ENCODE measurements at regions not wholly inside any gene's neighbourhood (a gene's known extent, or its start where the extent isn't known, plus 50 kb on each side); places are given as distances from the start of the nearest gene placed in this dataset.
"Not testable (repeated sequence)": the region's sequence is repeated elsewhere in the genome, so short reads cannot be mapped to it uniquely, and the experiment has no call there.

GRCh38 chr16:27600381-27600780 is 50.4 kb downstream of the KATNIP start:
- no peak for DNase-seq (ENCODE audit: low spot score)

GRCh38 chr16:27602103-27602502 is 52.2 kb downstream of the KATNIP start:
- no peak for DNase-seq (ENCODE audit: low spot score)

GRCh38 chr16:27605500-27606106 is 55.7 kb downstream of the KATNIP start:
- DNase-seq (ENCODE audit: low spot score), result peak; percentile 67

GRCh38 chr16:27611340-27611739 is 61.4 kb downstream of the KATNIP start:
- no peak for DNase-seq (ENCODE audit: low spot score)

- no peak for DNase-seq (ENCODE audit: low spot score)
Measured at GRCh38 chr16:27613238-27613791, 63.4 kb downstream of the KATNIP start.

- no peak for DNase-seq (ENCODE audit: low spot score)
Measured at GRCh38 chr16:27617665-27618064, 67.7 kb downstream of the KATNIP start.

- DNase-seq (ENCODE audit: low spot score), result no peak
Measured at GRCh38 chr16:27618165-27618564, 68.2 kb downstream of the KATNIP start.

- DNase-seq (ENCODE audit: low spot score), result no peak
Measured at GRCh38 chr16:27618606-27619327, 68.8 kb downstream of the KATNIP start.

- no peak for DNase-seq (ENCODE audit: low spot score)
Measured at GRCh38 chr16:27620541-27620940, 70.6 kb downstream of the KATNIP start.

- no peak for DNase-seq (ENCODE audit: low spot score)
Measured at GRCh38 chr16:27624154-27625049, 74.5 kb downstream of the KATNIP start.

- no peak for DNase-seq (ENCODE audit: low spot score)
Measured at GRCh38 chr16:27625050-27625697, 75.2 kb downstream of the KATNIP start.

- no peak for DNase-seq (ENCODE audit: low spot score)
Measured at GRCh38 chr16:27627136-27627535, 77.2 kb downstream of the KATNIP start.

- no peak for DNase-seq (ENCODE audit: low spot score)
Measured at GRCh38 chr16:27628241-27628942, 78.4 kb downstream of the KATNIP start.

GRCh38 chr16:27628943-27629462 is 79.1 kb downstream of the KATNIP start:
- DNase-seq (ENCODE audit: low spot score), result not testable (repeated sequence)

GRCh38 chr16:27632216-27632615 is 82.3 kb downstream of the KATNIP start:
- no peak for DNase-seq (ENCODE audit: low spot score)

- DNase-seq (ENCODE audit: low spot score), result no peak
Measured at GRCh38 chr16:27633221-27633620, 83.3 kb downstream of the KATNIP start.

GRCh38 chr16:27633721-27634120 is 83.8 kb downstream of the KATNIP start:
- DNase-seq (ENCODE audit: low spot score), result no peak

- no peak for DNase-seq (ENCODE audit: low spot score)
Measured at GRCh38 chr16:27634779-27635178, 84.8 kb downstream of the KATNIP start.

GRCh38 chr16:27636453-27637240 is 86.7 kb downstream of the KATNIP start:
- DNase-seq (ENCODE audit: low spot score), result no peak
